ENCODE measurements at regions not wholly inside any gene's neighbourhood (a gene's known extent, or its start where the extent isn't known, plus 50 kb on each side); places are given as distances from the start of the nearest gene placed in this dataset.

DNA sequence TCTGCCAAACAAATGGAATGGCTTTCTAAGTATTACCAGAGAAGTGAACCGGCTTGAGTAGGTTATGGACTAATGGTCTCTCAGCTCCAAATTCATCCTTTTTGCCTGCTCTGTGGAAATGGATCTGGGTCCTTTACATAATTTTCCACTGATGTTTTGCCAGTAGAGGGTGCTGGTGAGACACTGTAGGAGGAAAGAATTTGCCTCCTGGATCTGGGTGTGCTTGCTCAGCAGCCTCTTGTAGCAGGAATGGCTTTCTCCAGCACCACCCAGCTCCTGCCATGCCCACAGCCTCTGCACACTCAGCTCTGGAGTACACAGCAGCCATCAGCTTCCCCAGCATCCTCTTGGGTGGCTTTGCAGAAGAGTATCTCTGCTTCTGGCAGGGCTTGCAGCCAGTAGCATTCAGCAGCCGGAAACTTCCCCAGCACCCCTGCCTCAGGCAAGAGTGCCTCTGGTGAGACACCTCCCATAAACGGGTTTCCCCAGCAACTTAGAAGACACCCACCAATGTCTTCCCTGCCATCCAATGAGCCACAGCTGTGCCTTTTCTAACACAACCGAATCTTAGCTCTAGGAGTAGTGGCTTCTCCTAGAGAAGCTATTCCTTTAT lies 235.0 kb upstream of the PLPP4 start:
- TF ChIP-seq ELF4 (CRISPR knock-in tag; IDR thresholded peaks at IDR 0.05; ENCODE audit: low read depth) (no peak), ZNF138 (CRISPR knock-in tag; conservative IDR thresholded peaks at IDR 0.05) (no peak)
